ENCODE measurements at regions not wholly inside any gene's neighbourhood (a gene's known extent, or its start where the extent isn't known, plus 50 kb on each side); places are given as distances from the start of the nearest gene placed in this dataset.

- WGBS (ENCODE audit: extremely low coverage, insufficient read length, low lambda C conversion rate), result no CpG with 5 or more reads among the region's 3 CpGs
- no peak overlapping the region for H4K5ac ChIP-seq (ENCODE audit: insufficient read length, low read depth, low read length)
These were observed 142.8 kb upstream of the SAMSN1 start for GRCh38 chr21:14688936-14689335.

More at GRCh38 chr21:14688936-14689335, 142.8 kb upstream of the SAMSN1 start:
- Histone ChIP-seq H3K4ac (ENCODE audit: low read depth, low read length) (no peak overlapping the region), H2BK120ac (ENCODE audit: low read depth, low read length, poor library complexity, severe bottlenecking) (no peak overlapping the region), H3K18ac (ENCODE audit: insufficient read length, low read depth, low read length) (no peak overlapping the region), H3T11ph (ENCODE audit: low read length) (no peak overlapping the region), H3K14ac (ENCODE audit: insufficient read depth, low read length) (no peak overlapping the region), H3K23me2 (ENCODE audit: insufficient read length, low read depth, low read length, poor library complexity, severe bottlenecking) (no peaks in the 10 kb centered on the region), H4K20me1 (ENCODE audit: control insufficient read depth, insufficient read depth, insufficient read length) (no peaks in the 10 kb centered on the region), H3K79me1 (ENCODE audit: insufficient read depth, low read depth, low read length, poor library complexity, severe bottlenecking) (no peaks in the 10 kb centered on the region), H4K91ac (ENCODE audit: insufficient read length, low read depth, low read length) (no peak overlapping the region), H2BK15ac (ENCODE audit: low read depth, low read length) (no peak overlapping the region), H3K4me1 (ENCODE audit: insufficient read depth, low read length) (no peaks in the 10 kb centered on the region), H3K9ac (ENCODE audit: extremely low read depth, insufficient read length, low read length) (no peak overlapping the region), H3K56ac (ENCODE audit: insufficient read length, low read depth, low read length) (no peak overlapping the region), H3K79me2 (ENCODE audit: insufficient read depth, low read length) (no peaks in the 10 kb centered on the region), H3K27me3 (ENCODE audit: insufficient read depth, low read length) (no peaks in the 10 kb centered on the region), H3K23ac (ENCODE audit: insufficient read length, low read depth, low read length) (no peak overlapping the region), H3K9me3 (ENCODE audit: control insufficient read depth, low read depth, low read length) (no peaks in the 10 kb centered on the region), H2AK5ac (ENCODE audit: insufficient read length, low read length) (no peak overlapping the region), H2BK5ac (ENCODE audit: insufficient read length, low read length) (no peak overlapping the region), H3K4me2 (ENCODE audit: insufficient read depth, insufficient read length, low read length) (no peak overlapping the region), H4K8ac (replicated peaks; ENCODE audit: insufficient read length, low read depth, low read length) (no peak overlapping the region), H2BK20ac (ENCODE audit: low read depth, low read length, poor library complexity, severe bottlenecking) (no peak overlapping the region), H2BK12ac (ENCODE audit: insufficient read length, low read depth, low read length) (no peak overlapping the region), H3K27ac (ENCODE audit: insufficient read length, low read depth, low read length) (no peak overlapping the region), H2AFZ (ENCODE audit: low read length) (no peak overlapping the region)
- no peak for DNase-seq
- peaks cover 0 to 6% (median 5%) of the 10 kb centered on the region in 3 experiments; a peak in 3 of 7 replicates for H3K36me3 Mint-ChIP-seq (ENCODE audit: insufficient read depth in 1 of 3, low read depth in 3 of 3)
- no peak overlapping the region for H3K27ac Mint-ChIP-seq
- no peaks in the 10 kb centered on the region for H3K27me3 Mint-ChIP-seq (ENCODE audit: low read depth)
- H3K4me1 Mint-ChIP-seq, result peaks cover 17 to 18% of the 10 kb centered on the region in 2 experiments
- TF ChIP-seq, protein P1, sequence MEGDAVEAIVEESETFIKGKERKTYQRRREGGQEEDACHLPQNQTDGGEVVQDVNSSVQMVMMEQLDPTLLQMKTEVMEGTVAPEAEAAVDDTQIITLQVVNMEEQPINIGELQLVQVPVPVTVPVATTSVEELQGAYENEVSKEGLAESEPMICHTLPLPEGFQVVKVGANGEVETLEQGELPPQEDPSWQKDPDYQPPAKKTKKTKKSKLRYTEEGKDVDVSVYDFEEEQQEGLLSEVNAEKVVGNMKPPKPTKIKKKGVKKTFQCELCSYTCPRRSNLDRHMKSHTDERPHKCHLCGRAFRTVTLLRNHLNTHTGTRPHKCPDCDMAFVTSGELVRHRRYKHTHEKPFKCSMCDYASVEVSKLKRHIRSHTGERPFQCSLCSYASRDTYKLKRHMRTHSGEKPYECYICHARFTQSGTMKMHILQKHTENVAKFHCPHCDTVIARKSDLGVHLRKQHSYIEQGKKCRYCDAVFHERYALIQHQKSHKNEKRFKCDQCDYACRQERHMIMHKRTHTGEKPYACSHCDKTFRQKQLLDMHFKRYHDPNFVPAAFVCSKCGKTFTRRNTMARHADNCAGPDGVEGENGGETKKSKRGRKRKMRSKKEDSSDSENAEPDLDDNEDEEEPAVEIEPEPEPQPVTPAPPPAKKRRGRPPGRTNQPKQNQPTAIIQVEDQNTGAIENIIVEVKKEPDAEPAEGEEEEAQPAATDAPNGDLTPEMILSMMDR (conservative IDR thresholded peaks at IDR 0.05), result no peak
- no peak overlapping the region for H3K4me3 Mint-ChIP-seq
- peaks cover 0 to 5% of the 10 kb centered on the region in 2 experiments; a peak in 1 of 5 replicates for H3K9me3 Mint-ChIP-seq

All from H9 (cell line).